HepG2 (cell line): ENCODE measurements at regions not wholly inside any gene's neighbourhood (a gene's known extent, or its start where the extent isn't known, plus 50 kb on each side); places are given as distances from the start of the nearest gene placed in this dataset.

Source experiments
- ATAC-seq: fragments of 200-7000 bp; cut with Tn5 transposase; 3 replicates; pipeline ENCODE4 v1.9.1; 2020; ENCODE audit warnings: mild to moderate bottlenecking, moderate library complexity
- BruUV-seq: library from RNA; stranded (reverse); fragments of 400-500 nt; replicated peaks from 2 replicates; lab custom pipeline; 2021; lab: Mats Ljungman, UMichigan
- CTCF ChIA-PET: fragments of 300-600 bp; formaldehyde crosslinking; extraction: SDS; loops from one replicate; lab custom pipeline; 2021; ENCODE audit warnings: low total read pairs, inconsistent platforms, low intra/inter-chr PET ratio; lab: Yijun Ruan, JAX
- POLR2A ChIA-PET: fragments of 350-600 bp; sonication (Branson Sonifier 250); formaldehyde crosslinking; loops from one replicate; lab custom pipeline; 2020; ENCODE audit warnings: antibody characterized with exemption, inconsistent platforms; lab: Yijun Ruan, JAX
- DNase-seq: peaks from one replicate; pipeline ENCODE4 v3.0.0-alpha.2; 2015; ENCODE audit warnings: low spot score
- FAIRE-seq: peaks from 3 replicates; lab custom pipeline; 2011; peaks lifted over from hg19 to GRCh38; lab: Jason Lieb, UNC
- H2AFZ ChIP-seq: one replicate; pipeline ENCODE4 v1.6.1; 2011; ENCODE audit warnings: low read length, inconsistent platforms
- H3K27ac ChIP-seq: fragments of 300-600 bp; 3 replicates; pipeline ENCODE4 v1.8.0; 2011; ENCODE audit warnings: mixed run types, mild to moderate bottlenecking, mixed read lengths, low read length, inconsistent platforms; ENCODE audit not compliant: insufficient read depth; ENCODE audit errors: extremely low read length
- H3K27me3 ChIP-seq, 2 experiments: fragments of 200-600 bp in 1 of 2; 2 replicates in 1 of 2; 3 replicates in 1 of 2; pipeline versions ENCODE4 v1.6.0 to v1.8.0; 2011; ENCODE audit warnings: low read length in 2 of 2, mild to moderate bottlenecking in 2 of 2, moderate library complexity in 2 of 2, inconsistent platforms in 1 of 2; ENCODE audit not compliant: insufficient read depth in 2 of 2, control insufficient read depth in 1 of 2
- H3K36me3 ChIP-seq, 2 experiments: fragments of 200-600 bp in 1 of 2; replicated peaks in 1 of 2; 2 replicates in 1 of 2; 3 replicates in 1 of 2; pipeline versions ENCODE4 v1.5.1 to v1.8.0; 2011; ENCODE audit warnings: low read length in 2 of 2, inconsistent platforms in 1 of 2; ENCODE audit not compliant: insufficient read depth in 2 of 2, control insufficient read depth in 1 of 2
- H3K4me1 ChIP-seq: 2 replicates; pipeline ENCODE4 v1.5.1; 2012; ENCODE audit warnings: low read length, inconsistent platforms; ENCODE audit not compliant: insufficient read depth
- H3K4me2 ChIP-seq: 2 replicates; pipeline ENCODE4 v1.6.0; 2011; ENCODE audit warnings: low read depth, low read length, inconsistent platforms
- H3K4me3 ChIP-seq, 3 experiments: fragments of 200-600 bp in 1 of 3; sonication (generic), shearing (Covaris generic) in 1 of 3; replicated peaks in 1 of 3; 2 replicates each; pipeline ENCODE4 v1.5.1; 2011 to 2016; ENCODE audit warnings: low read length in 3 of 3, inconsistent platforms in 2 of 3, low read depth in 2 of 3, mild to moderate bottlenecking in 2 of 3, control low read depth in 1 of 3, mixed read lengths in 1 of 3; ENCODE audit not compliant: insufficient read depth in 1 of 3
- H3K79me2 ChIP-seq: one replicate; pipeline ENCODE4 v1.6.1; 2011; ENCODE audit warnings: low read length, inconsistent platforms; ENCODE audit not compliant: insufficient read depth
- H3K9ac ChIP-seq: 2 replicates; pipeline ENCODE4 v1.6.0; 2011; ENCODE audit warnings: mild to moderate bottlenecking, low read depth, low read length, inconsistent platforms; ENCODE audit not compliant: insufficient read depth
- H3K9me3 ChIP-seq: 2 replicates; pipeline ENCODE4 v1.5.1; 2012; ENCODE audit warnings: mild to moderate bottlenecking, low read length
- H4K20me1 ChIP-seq: 2 replicates; pipeline ENCODE4 v1.6.0; 2011; ENCODE audit warnings: inconsistent platforms, mild to moderate bottlenecking, low read length, moderate library complexity; ENCODE audit not compliant: insufficient read depth
- CBX5 ChIP-seq: sonication (generic); formaldehyde crosslinking; IDR thresholded peaks from 2 replicates; pipeline ENCODE4 v1.4.0; 2020; ENCODE audit warnings: missing genetic modification reagents, borderline replicate concordance
- ELF1 ChIP-seq: sonication (generic); formaldehyde crosslinking; IDR thresholded peaks from 2 replicates; pipeline ENCODE4 v1.4.0; 2020; ENCODE audit warnings: missing genetic modification reagents
- FOXK2 ChIP-seq: fragments of 450-650 bp; IDR thresholded peaks from 2 replicates; pipeline ENCODE4 v1.6.1; 2016
- HIVEP1 ChIP-seq: sonication (generic); formaldehyde crosslinking; IDR thresholded peaks from 2 replicates; pipeline ENCODE4 v1.4.0; 2020; ENCODE audit warnings: mild to moderate bottlenecking, missing genetic modification reagents
- HNF4A ChIP-seq: sonication (generic); formaldehyde crosslinking; IDR thresholded peaks from 2 replicates; pipeline ENCODE4 v1.4.0; 2020; ENCODE audit warnings: missing genetic modification reagents
- NAIF1 ChIP-seq: sonication (generic); formaldehyde crosslinking; IDR thresholded peaks from 2 replicates; pipeline ENCODE4 v1.5.0; 2020; ENCODE audit warnings: mild to moderate bottlenecking, missing genetic modification reagents, borderline replicate concordance
- RORA ChIP-seq: sonication (generic); formaldehyde crosslinking; IDR thresholded peaks from 2 replicates; pipeline ENCODE4 v1.5.0; 2020; ENCODE audit warnings: mild to moderate bottlenecking, missing genetic modification reagents, moderate library complexity
- SATB2 ChIP-seq: sonication (generic); formaldehyde crosslinking; IDR thresholded peaks from 2 replicates; pipeline ENCODE4 v1.5.0; 2020; ENCODE audit warnings: missing genetic modification reagents
- ZFP36 ChIP-seq: fragments of 150-350 bp; IDR thresholded peaks from 2 replicates; pipeline ENCODE4 v1.6.1; 2018; ENCODE audit warnings: borderline replicate concordance, low read length, low read depth; ENCODE audit not compliant: partially characterized antibody
- ZNF589 ChIP-seq: sonication (generic); formaldehyde crosslinking; conservative IDR thresholded peaks from 2 replicates; pipeline ENCODE4 v1.8.0; 2022; ENCODE audit warnings: mild to moderate bottlenecking, moderate library complexity, missing genetic modification reagents
- ZNF629 ChIP-seq: sonication (generic); formaldehyde crosslinking; conservative IDR thresholded peaks from 2 replicates; pipeline ENCODE4 v1.5.0; 2020; ENCODE audit warnings: missing genetic modification reagents
- ZNF790 ChIP-seq: sonication (generic); formaldehyde crosslinking; IDR thresholded peaks from 2 replicates; pipeline ENCODE4 v1.8.0; 2022; ENCODE audit warnings: missing genetic modification reagents, mild to moderate bottlenecking, borderline replicate concordance
- WGBS: methylation state at CpG from one replicate; pipeline ENCODE4 v1.1.6; 2017; ENCODE audit warnings: low lambda C conversion rate; 5-methylcytosine and 5-hydroxymethylcytosine counted together
- in situ Hi-C: cut with HindIII; loops from 2 replicates; pipeline ENCODE4 v1.10.0; 2017; ENCODE audit warnings: low pct_unique_long_range_greater_than_20kb; ENCODE audit not compliant: extremely low pct_ligation_motif_present
- intact Hi-C: fragments of 100-400 bp; cut with micrococcal nuclease; formaldehyde crosslinking; loops from one replicate; pipeline ENCODE4 v1.10.0; 2022; ENCODE audit not compliant: unreplicated experiment
- TF ChIP-seq, protein P1 (sequence below): sonication (generic); formaldehyde crosslinking; IDR thresholded peaks from 2 replicates; pipeline ENCODE4 v1.4.0; 2020; ENCODE audit warnings: missing genetic modification reagents
- TF ChIP-seq, protein P2 (sequence below): sonication (generic); formaldehyde crosslinking; IDR thresholded peaks from 2 replicates; pipeline ENCODE4 v1.8.1; 2022; ENCODE audit warnings: low read depth, mild to moderate bottlenecking, missing genetic modification reagents

DNA sequence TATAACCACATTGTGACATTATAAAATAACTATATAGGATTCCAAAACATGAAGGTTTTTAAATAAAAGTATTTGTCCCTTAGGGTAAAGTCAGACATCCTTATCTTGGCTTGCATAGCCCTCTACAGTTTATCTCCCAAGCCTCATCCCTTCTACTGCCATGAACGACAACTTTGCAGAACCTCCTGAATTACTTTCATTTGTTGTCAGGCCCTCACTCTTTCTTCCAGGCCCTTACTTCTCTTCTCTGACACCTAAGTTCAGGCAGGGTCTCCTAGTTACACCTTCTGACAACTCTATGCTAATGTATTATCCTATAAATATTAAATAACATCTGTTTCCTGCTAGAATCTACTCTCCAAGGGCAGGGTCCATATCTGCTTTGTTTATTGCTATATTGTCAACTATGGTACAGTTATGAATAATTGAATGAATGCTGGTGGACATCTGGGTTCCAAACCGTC, 115.7 kb upstream of the MDM1 start:
- ChIA-PET CTCF (no interaction called here), POLR2A (no interaction called here)
- Histone ChIP-seq H3K36me3 (no peaks in the 10 kb centered on the region), H3K9ac (no peak overlapping the region), H3K4me2 (no peak overlapping the region), H2AFZ (no peak overlapping the region), H3K27ac (no peak overlapping the region), H3K4me3 (no peak overlapping the region), H3K9me3 (0 out of 2 replicates have a peak, but pooled peaks cover 4% of the 10 kb centered on the region), H4K20me1 (no peaks in the 10 kb centered on the region), H3K27me3 (no peaks in the 10 kb centered on the region; a peak in 1 of 5 replicates), H3K79me2 (no peaks in the 10 kb centered on the region), H3K4me1 (no peaks in the 10 kb centered on the region)
- no TSS peak for BruUV-seq
- ATAC-seq (no peak), DNase-seq (no peak), FAIRE-seq (no peak)
- intact Hi-C loops = no loop called here
- no peak for TF ChIP-seq SATB2 (CRISPR knock-in tag)
- TF ChIP-seq ZNF790 (CRISPR knock-in tag) = no peak
- TF ChIP-seq, protein P1, sequence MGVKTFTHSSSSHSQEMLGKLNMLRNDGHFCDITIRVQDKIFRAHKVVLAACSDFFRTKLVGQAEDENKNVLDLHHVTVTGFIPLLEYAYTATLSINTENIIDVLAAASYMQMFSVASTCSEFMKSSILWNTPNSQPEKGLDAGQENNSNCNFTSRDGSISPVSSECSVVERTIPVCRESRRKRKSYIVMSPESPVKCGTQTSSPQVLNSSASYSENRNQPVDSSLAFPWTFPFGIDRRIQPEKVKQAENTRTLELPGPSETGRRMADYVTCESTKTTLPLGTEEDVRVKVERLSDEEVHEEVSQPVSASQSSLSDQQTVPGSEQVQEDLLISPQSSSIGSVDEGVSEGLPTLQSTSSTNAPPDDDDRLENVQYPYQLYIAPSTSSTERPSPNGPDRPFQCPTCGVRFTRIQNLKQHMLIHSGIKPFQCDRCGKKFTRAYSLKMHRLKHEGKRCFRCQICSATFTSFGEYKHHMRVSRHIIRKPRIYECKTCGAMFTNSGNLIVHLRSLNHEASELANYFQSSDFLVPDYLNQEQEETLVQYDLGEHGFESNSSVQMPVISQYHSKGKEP (CRISPR knock-in tag) = no peak
- TF ChIP-seq, protein P2, sequence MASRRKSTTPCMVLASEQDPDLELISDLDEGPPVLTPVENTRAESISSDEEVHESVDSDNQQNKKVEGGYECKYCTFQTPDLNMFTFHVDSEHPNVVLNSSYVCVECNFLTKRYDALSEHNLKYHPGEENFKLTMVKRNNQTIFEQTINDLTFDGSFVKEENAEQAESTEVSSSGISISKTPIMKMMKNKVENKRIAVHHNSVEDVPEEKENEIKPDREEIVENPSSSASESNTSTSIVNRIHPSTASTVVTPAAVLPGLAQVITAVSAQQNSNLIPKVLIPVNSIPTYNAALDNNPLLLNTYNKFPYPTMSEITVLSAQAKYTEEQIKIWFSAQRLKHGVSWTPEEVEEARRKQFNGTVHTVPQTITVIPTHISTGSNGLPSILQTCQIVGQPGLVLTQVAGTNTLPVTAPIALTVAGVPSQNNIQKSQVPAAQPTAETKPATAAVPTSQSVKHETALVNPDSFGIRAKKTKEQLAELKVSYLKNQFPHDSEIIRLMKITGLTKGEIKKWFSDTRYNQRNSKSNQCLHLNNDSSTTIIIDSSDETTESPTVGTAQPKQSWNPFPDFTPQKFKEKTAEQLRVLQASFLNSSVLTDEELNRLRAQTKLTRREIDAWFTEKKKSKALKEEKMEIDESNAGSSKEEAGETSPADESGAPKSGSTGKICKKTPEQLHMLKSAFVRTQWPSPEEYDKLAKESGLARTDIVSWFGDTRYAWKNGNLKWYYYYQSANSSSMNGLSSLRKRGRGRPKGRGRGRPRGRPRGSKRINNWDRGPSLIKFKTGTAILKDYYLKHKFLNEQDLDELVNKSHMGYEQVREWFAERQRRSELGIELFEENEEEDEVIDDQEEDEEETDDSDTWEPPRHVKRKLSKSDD = no peak
- TF ChIP-seq ZFP36 = no peak
- TF ChIP-seq ZNF629 (CRISPR knock-in tag) = no peak
- no peak for TF ChIP-seq CBX5 (CRISPR knock-in tag)
- TF ChIP-seq HIVEP1 (CRISPR knock-in tag) = no peak
- no peak for TF ChIP-seq HNF4A (CRISPR knock-in tag)
- no peak for TF ChIP-seq RORA (CRISPR knock-in tag)
- TF ChIP-seq NAIF1 (CRISPR knock-in tag) = no peak
- no peak for TF ChIP-seq ZNF589 (CRISPR knock-in tag)
- no peak for TF ChIP-seq FOXK2
- no peak for TF ChIP-seq ELF1 (CRISPR knock-in tag)
- 9% methylated on average over 2 of the region's 2 CpGs for WGBS
- in situ Hi-C loops = no loop called here
